Osteocyte (in vitro differentiated cells): ENCODE measurements at regions not wholly inside any gene's neighbourhood (a gene's known extent, or its start where the extent isn't known, plus 50 kb on each side); places are given as distances from the start of the nearest gene placed in this dataset.
"Not testable (repeated sequence)": the region's sequence is repeated elsewhere in the genome, so short reads cannot be mapped to it uniquely, and the experiment has no call there.

Experiments
- DNase-seq: peaks from one replicate; pipeline ENCODE4 v3.0.0; 2021; ENCODE audit warnings: mixed read lengths; ENCODE audit not compliant: unreplicated experiment; ENCODE audit errors: extremely low spot score
- H3K27ac Mint-ChIP-seq: one replicate; pipeline ENCODE4 v1.8.0; 2021; ENCODE audit warnings: mild to moderate bottlenecking, mixed read lengths; ENCODE audit not compliant: unreplicated experiment
- H3K27me3 Mint-ChIP-seq: one replicate; pipeline ENCODE4 v1.8.0; 2021; ENCODE audit warnings: mixed read lengths; ENCODE audit not compliant: unreplicated experiment
- H3K36me3 Mint-ChIP-seq: one replicate; pipeline ENCODE4 v1.8.0; 2021; ENCODE audit warnings: mixed read lengths; ENCODE audit not compliant: unreplicated experiment
- H3K4me1 Mint-ChIP-seq: one replicate; pipeline ENCODE4 v1.8.0; 2021; ENCODE audit warnings: mixed read lengths; ENCODE audit not compliant: unreplicated experiment
- H3K4me3 Mint-ChIP-seq: one replicate; pipeline ENCODE4 v1.8.0; 2021; ENCODE audit warnings: mild to moderate bottlenecking, moderate library complexity, mixed read lengths; ENCODE audit not compliant: unreplicated experiment
- H3K9me3 Mint-ChIP-seq: one replicate; pipeline ENCODE4 v1.8.0; 2021; ENCODE audit warnings: mixed read lengths; ENCODE audit not compliant: unreplicated experiment
- TF ChIP-seq, protein P1 (sequence below): fragments of 200-600 bp; sonication (generic); IDR thresholded peaks from 2 replicates; pipeline ENCODE4 v1.5.0; 2021; ENCODE audit warnings: antibody characterized with exemption, mild to moderate bottlenecking, moderate library complexity

DNA sequence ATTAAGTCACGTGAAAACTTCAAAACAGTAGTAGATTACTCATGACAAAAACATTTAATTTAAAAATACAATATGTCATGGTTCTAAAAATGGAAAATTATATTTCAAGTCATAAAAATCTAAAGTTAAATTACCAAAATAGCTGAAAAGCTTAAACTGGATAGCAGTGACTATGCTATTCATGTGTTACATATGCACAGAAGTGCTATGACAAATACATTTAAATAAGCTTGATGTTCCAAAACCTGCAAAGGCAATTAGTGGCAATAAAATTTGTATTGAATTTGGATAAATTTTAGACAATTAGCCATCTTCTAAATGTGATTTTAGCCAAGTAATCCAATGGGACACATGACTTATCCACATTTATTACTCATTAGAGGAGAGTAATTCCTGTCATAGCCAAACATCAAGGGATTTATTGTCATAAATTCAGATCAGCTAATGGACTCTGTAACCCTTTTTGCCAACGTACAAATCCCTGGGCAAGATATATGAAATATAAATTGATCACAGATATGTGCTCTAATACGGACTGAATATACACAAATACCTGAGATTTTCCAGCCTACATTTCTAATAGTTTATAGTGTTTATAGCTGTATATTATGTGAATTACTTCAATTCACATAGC lies 419.4 kb downstream of the ISL1 start:
- Mint-ChIP-seq H3K9me3 (no peaks in the 10 kb centered on the region), H3K4me1 (no peaks in the 10 kb centered on the region), H3K4me3 (no peak overlapping the region), H3K27ac (no peak overlapping the region), H3K36me3 (no peaks in the 10 kb centered on the region), H3K27me3 (no peaks in the 10 kb centered on the region)
- TF ChIP-seq, protein P1, sequence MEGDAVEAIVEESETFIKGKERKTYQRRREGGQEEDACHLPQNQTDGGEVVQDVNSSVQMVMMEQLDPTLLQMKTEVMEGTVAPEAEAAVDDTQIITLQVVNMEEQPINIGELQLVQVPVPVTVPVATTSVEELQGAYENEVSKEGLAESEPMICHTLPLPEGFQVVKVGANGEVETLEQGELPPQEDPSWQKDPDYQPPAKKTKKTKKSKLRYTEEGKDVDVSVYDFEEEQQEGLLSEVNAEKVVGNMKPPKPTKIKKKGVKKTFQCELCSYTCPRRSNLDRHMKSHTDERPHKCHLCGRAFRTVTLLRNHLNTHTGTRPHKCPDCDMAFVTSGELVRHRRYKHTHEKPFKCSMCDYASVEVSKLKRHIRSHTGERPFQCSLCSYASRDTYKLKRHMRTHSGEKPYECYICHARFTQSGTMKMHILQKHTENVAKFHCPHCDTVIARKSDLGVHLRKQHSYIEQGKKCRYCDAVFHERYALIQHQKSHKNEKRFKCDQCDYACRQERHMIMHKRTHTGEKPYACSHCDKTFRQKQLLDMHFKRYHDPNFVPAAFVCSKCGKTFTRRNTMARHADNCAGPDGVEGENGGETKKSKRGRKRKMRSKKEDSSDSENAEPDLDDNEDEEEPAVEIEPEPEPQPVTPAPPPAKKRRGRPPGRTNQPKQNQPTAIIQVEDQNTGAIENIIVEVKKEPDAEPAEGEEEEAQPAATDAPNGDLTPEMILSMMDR, result no peak
- DNase-seq, result no peak

- Mint-ChIP-seq H3K4me1 (no peaks in the 10 kb centered on the region), H3K4me3 (no peak overlapping the region), H3K36me3 (no peaks in the 10 kb centered on the region), H3K27ac (no peak overlapping the region), H3K27me3 (no peaks in the 10 kb centered on the region), H3K9me3 (no peaks in the 10 kb centered on the region)
- DNase-seq, result no peak
- TF ChIP-seq, protein P1, result no peak
Observed at GRCh38 chr5:51806677-51807076, 423.4 kb downstream of the ISL1 start.

GRCh38 chr5:51810592-51810991 lies 427.3 kb downstream of the ISL1 start:
- Mint-ChIP-seq H3K27ac (no peak overlapping the region), H3K4me3 (no peak overlapping the region), H3K4me1 (no peaks in the 10 kb centered on the region), H3K36me3 (no peaks in the 10 kb centered on the region), H3K9me3 (no peaks in the 10 kb centered on the region), H3K27me3 (no peaks in the 10 kb centered on the region)
- TF ChIP-seq, protein P1, result no peak
- no peak for DNase-seq

DNA sequence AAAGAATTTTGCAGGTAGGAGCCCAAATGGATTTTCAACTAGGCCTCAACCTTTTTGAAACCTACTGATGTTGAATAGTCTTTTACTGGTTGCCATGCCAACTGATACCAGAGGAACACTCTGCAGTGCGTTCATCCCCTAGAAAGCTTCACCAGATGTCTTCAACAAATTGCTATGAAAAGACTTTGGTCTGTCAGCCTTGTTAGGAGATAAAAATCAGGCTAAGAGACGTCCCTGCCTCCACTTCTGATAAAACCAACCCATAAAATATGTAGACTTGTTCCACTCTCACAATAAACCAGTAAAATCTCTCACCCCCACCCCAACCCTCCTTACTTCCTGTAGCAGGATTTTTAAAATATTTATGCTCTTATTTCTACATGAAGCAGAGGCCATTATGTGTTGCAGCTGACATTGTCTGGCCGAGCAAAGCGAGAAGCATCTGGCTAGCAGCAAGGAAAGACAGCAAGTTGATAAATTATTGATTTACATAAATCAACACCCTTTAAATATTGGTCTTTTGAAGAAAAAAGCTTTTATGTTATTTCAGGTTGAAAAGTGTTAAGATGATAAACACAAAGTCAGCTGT lies 428.7 kb downstream of the ISL1 start:
- no peaks in the 10 kb centered on the region for H3K36me3 Mint-ChIP-seq
- TF ChIP-seq, protein P1, result no peak
- H3K4me1 Mint-ChIP-seq, result no peaks in the 10 kb centered on the region
- H3K27ac Mint-ChIP-seq, result no peak overlapping the region
- no peaks in the 10 kb centered on the region for H3K27me3 Mint-ChIP-seq
- no peaks in the 10 kb centered on the region for H3K9me3 Mint-ChIP-seq
- no peak overlapping the region for H3K4me3 Mint-ChIP-seq
- no peak for DNase-seq

DNA sequence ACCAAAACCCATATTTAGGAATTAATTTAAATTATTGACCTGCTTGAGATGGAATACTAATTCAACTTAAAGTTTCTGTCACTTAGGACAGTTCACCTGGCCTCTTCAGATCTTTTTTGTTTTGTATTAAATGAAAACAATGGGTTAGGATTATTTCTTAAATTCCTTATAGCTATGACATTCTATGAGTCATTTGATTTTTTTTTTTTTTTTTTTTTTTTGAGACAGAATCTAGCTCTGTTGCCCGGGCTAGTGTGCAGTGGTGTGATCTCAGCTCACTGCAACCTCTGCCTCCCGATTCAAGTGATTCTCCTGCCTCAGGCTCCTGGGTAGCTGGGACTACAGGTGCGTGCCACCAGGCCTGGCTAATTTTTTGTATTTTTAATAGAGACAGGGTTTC lies 431.6 kb downstream of the ISL1 start:
- not testable (repeated sequence) for H3K27ac Mint-ChIP-seq, H3K9me3 Mint-ChIP-seq, H3K4me1 Mint-ChIP-seq, H3K4me3 Mint-ChIP-seq, DNase-seq, H3K36me3 Mint-ChIP-seq, H3K27me3 Mint-ChIP-seq
